Upper lobe of right lung (tissue), 1 donor: ENCODE measurements at regions not wholly inside any gene's neighbourhood (a gene's known extent, or its start where the extent isn't known, plus 50 kb on each side); places are given as distances from the start of the nearest gene placed in this dataset.

ENCODE experiments used
- ATAC-seq: fragments of 200-7000 bp; cut with Tn5 transposase; one replicate; pipeline ENCODE4 v1.9.1; 2020; ENCODE audit warnings: mild to moderate bottlenecking, moderate library complexity
- DNase-seq: peaks from one replicate; pipeline ENCODE4 v3.0.0-alpha.2; 2020
- H3K27ac ChIP-seq: fragments of 200-600 bp; one replicate; pipeline ENCODE4 v1.8.0; 2022
- H3K27me3 ChIP-seq: fragments of 200-600 bp; one replicate; pipeline ENCODE4 v1.8.0; 2022; ENCODE audit warnings: mild to moderate bottlenecking
- H3K36me3 ChIP-seq: fragments of 200-600 bp; one replicate; pipeline ENCODE4 v1.8.0; 2022
- H3K4me1 ChIP-seq: fragments of 200-600 bp; one replicate; pipeline ENCODE4 v1.8.0; 2022
- H3K4me3 ChIP-seq: fragments of 200-600 bp; one replicate; pipeline ENCODE4 v1.8.0; 2022; ENCODE audit warnings: mild to moderate bottlenecking
- H3K9me3 ChIP-seq: fragments of 200-600 bp; one replicate; pipeline ENCODE4 v1.8.0; 2022
- CTCF ChIP-seq: fragments of 200-600 bp; IDR thresholded peaks from one replicate; pipeline ENCODE4 v1.8.0; 2022; ENCODE audit warnings: antibody characterized with exemption
- intact Hi-C: fragments of 100-400 bp; cut with DNase I; formaldehyde crosslinking; loops from one replicate; pipeline ENCODE4 v1.11.0; 2022
- donor health status: DM: no; HTN: yes; CAD: no; lungs with severe emphysema.

GRCh38 chr1:5620418-5620817, 371.8 kb downstream of the NPHP4 start:
- no peaks in the 10 kb centered on the region for H3K9me3 ChIP-seq
- DNase-seq, result no peak
- ATAC-seq, result no peak
- no peaks in the 10 kb centered on the region for H3K36me3 ChIP-seq
- peaks cover 18% of the 10 kb centered on the region for H3K27me3 ChIP-seq
- intact Hi-C loops, result no loop called here
- no peak overlapping the region for H3K27ac ChIP-seq
- no peak overlapping the region for H3K4me3 ChIP-seq
- H3K4me1 ChIP-seq, result no peaks in the 10 kb centered on the region
- TF ChIP-seq CTCF, result no peak

GRCh38 chr1:5619469-5619868, 372.8 kb downstream of the NPHP4 start:
- H3K4me1 ChIP-seq, result no peaks in the 10 kb centered on the region
- ATAC-seq (no peak), DNase-seq (no peak)
- TF ChIP-seq CTCF, result no peak
- intact Hi-C loops, result no loop called here
- peaks cover 24% of the 10 kb centered on the region for H3K27me3 ChIP-seq
- no peak overlapping the region for H3K27ac ChIP-seq
- no peak overlapping the region for H3K4me3 ChIP-seq
- no peaks in the 10 kb centered on the region for H3K9me3 ChIP-seq
- no peaks in the 10 kb centered on the region for H3K36me3 ChIP-seq

GRCh38 chr1:5617546-5617945, 374.7 kb downstream of the NPHP4 start:
- no peak for DNase-seq
- no peak overlapping the region for H3K27ac ChIP-seq
- H3K36me3 ChIP-seq, result no peaks in the 10 kb centered on the region
- H3K4me3 ChIP-seq, result no peak overlapping the region
- peaks cover 34% of the 10 kb centered on the region for H3K27me3 ChIP-seq
- H3K9me3 ChIP-seq, result no peaks in the 10 kb centered on the region
- no peak for ATAC-seq
- intact Hi-C loops, result no loop called here
- no peaks in the 10 kb centered on the region for H3K4me1 ChIP-seq
- no peak for TF ChIP-seq CTCF

- Histone ChIP-seq H3K27ac (no peak overlapping the region), H3K27me3 (peaks cover 34% of the 10 kb centered on the region), H3K36me3 (no peaks in the 10 kb centered on the region), H3K9me3 (no peaks in the 10 kb centered on the region), H3K4me1 (no peaks in the 10 kb centered on the region), H3K4me3 (no peak overlapping the region)
- DNase-seq (no peak), ATAC-seq (no peak)
- no peak for TF ChIP-seq CTCF
- intact Hi-C loops, result no loop called here
Measured at GRCh38 chr1:5617179-5617520, 375.1 kb downstream of the NPHP4 start.

- Histone ChIP-seq H3K4me1 (no peaks in the 10 kb centered on the region), H3K27me3 (peaks cover 34% of the 10 kb centered on the region), H3K4me3 (no peak overlapping the region), H3K9me3 (no peaks in the 10 kb centered on the region), H3K36me3 (no peaks in the 10 kb centered on the region), H3K27ac (no peak overlapping the region)
- DNase-seq, result no peak
- no peak for ATAC-seq
- intact Hi-C loops, result no loop called here
- TF ChIP-seq CTCF, result no peak
Measured at GRCh38 chr1:5616366-5617178, 375.7 kb downstream of the NPHP4 start.

- no peak for TF ChIP-seq CTCF
- H3K27me3 ChIP-seq, result peaks cover 34% of the 10 kb centered on the region
- no peaks in the 10 kb centered on the region for H3K36me3 ChIP-seq
- H3K4me1 ChIP-seq, result no peaks in the 10 kb centered on the region
- ATAC-seq (no peak), DNase-seq (no peak)
- no peak overlapping the region for H3K27ac ChIP-seq
- no peaks in the 10 kb centered on the region for H3K9me3 ChIP-seq
- intact Hi-C loops, result no loop called here
- H3K4me3 ChIP-seq, result no peak overlapping the region
Measured at GRCh38 chr1:5615076-5615475, 377.1 kb downstream of the NPHP4 start.
